Heart left ventricle (tissue), 13 donors: ENCODE measurements at regions not wholly inside any gene's neighbourhood (a gene's known extent, or its start where the extent isn't known, plus 50 kb on each side); places are given as distances from the start of the nearest gene placed in this dataset.

ENCODE experiments used
- CTCF ChIP-seq, 12 donors: fragments of 200-600 bp; sonication (generic) in 4 of 12; IDR thresholded peaks; one replicate each; pipeline versions ENCODE4 v1.5.0 to v1.8.0; 2018 to 2022; ENCODE audit warnings: antibody characterized with exemption in 12 of 12, mild to moderate bottlenecking in 5 of 12
- POLR2A ChIP-seq, 2 donors: fragments of 450-650 bp; IDR thresholded peaks; one replicate each; pipeline ENCODE4 v1.6.1; 2017; ENCODE audit warnings: antibody characterized with exemption in 2 of 2, mild to moderate bottlenecking in 2 of 2, moderate library complexity in 2 of 2
- donor health status: ischemic (EF 13 %, LVEDD 7.1; RV severe dilation, severe dysfunction).
- donor health status: DM: no; HTN: yes; CAD: no.
- donor health status: DM: no; HTN: no; CAD: no.
- donor health status: ischemic (EF 25% LVEDD 6.9; RV normal size, moderate dysfunction).
- donor health status: ischemic (EF 25% LVEDD 5.7; RV mildly dilated, moderate dysfunction).
- donor health status: ischemic (EF 35%, LVEDD 5.7; RV mildly dilated, moderate dysfunction).
- donor health status: nonischemic (EF 11% LVEDD 7.7; RV severe dilation, severe dysfunction).
- donor health status: DM: yes; HTN: yes; CAD: no.
- donor health status: PGD.
- donor health status: ischemic (EF 29% LVEDD 5.4; RV normal size, mild dysfunction).
- donor health status: nonischemic (EF 23%, LVEDD 6.1; RV moderate dilation, normal function).

- TF ChIP-seq CTCF (IDR thresholded peaks at IDR 0.05) (no peak), POLR2A (IDR thresholded peaks at IDR 0.05) (no peak)
These were observed 87.5 kb upstream of the PLPPR4 start for GRCh38 chr1:99176753-99177152.
